H1 (cell line): ENCODE measurements at regions not wholly inside any gene's neighbourhood (a gene's known extent, or its start where the extent isn't known, plus 50 kb on each side); places are given as distances from the start of the nearest gene placed in this dataset.

Experiments
- CTCF ChIA-PET: fragments of 300-600 bp; sonication (Branson Sonifier 250); formaldehyde crosslinking; loops from one replicate; lab custom pipeline; 2021; ENCODE audit not compliant: partially characterized antibody; lab: Charles Lee
- POLR2A ChIA-PET: fragments of 300-600 bp; sonication (Branson Sonifier 250); formaldehyde crosslinking; loops from one replicate; lab custom pipeline; 2021; ENCODE audit warnings: inconsistent platforms; ENCODE audit not compliant: partially characterized antibody; lab: Charles Lee
- DNase-seq, 2 experiments: peaks; one replicate each; pipeline versions ENCODE4 v3.0.0 to v3.0.0-alpha.2; 2010 to 2022; ENCODE audit warnings: low spot score in 2 of 2, low read depth in 1 of 2, mixed read lengths in 1 of 2
- FAIRE-seq: peaks from 2 replicates; lab custom pipeline; 2011; peaks lifted over from hg19 to GRCh38; lab: Jason Lieb, UNC
- H2AFZ ChIP-seq: 2 replicates; pipeline ENCODE4 v1.8.1; 2012; ENCODE audit warnings: low read length, inconsistent platforms
- H2AK5ac ChIP-seq: 2 replicates; pipeline ENCODE4 v1.6.1; 2013; ENCODE audit warnings: low read depth, low read length
- H2BK120ac ChIP-seq: replicated peaks from 2 replicates; pipeline ENCODE3; 2013; ENCODE audit warnings: low read depth, low read length, inconsistent platforms
- H2BK12ac ChIP-seq: 2 replicates; pipeline ENCODE4 v1.6.1; 2013; ENCODE audit warnings: low read depth, low read length
- H2BK15ac ChIP-seq: 2 replicates; pipeline ENCODE4 v1.6.1; 2013; ENCODE audit warnings: low read length
- H2BK20ac ChIP-seq: 2 replicates; pipeline ENCODE4 v1.6.1; 2013; ENCODE audit warnings: low read length
- H2BK5ac ChIP-seq: 2 replicates; pipeline ENCODE4 v1.6.1; 2013; ENCODE audit warnings: low read depth, low read length
- H3K14ac ChIP-seq: 2 replicates; pipeline ENCODE4 v1.6.1; 2013; ENCODE audit warnings: inconsistent platforms; ENCODE audit not compliant: insufficient read length
- H3K18ac ChIP-seq: 2 replicates; pipeline ENCODE4 v1.6.1; 2013; ENCODE audit warnings: low read length; ENCODE audit errors: extremely low read depth
- H3K23ac ChIP-seq: 2 replicates; pipeline ENCODE4 v1.6.1; 2013; ENCODE audit warnings: inconsistent platforms; ENCODE audit not compliant: insufficient read length
- H3K23me2 ChIP-seq: 2 replicates; pipeline ENCODE4 v1.6.1; 2013; ENCODE audit warnings: low read depth, low read length
- H3K27ac ChIP-seq: 2 replicates; pipeline ENCODE4 v1.6.1; 2011; ENCODE audit warnings: low read depth, low read length, inconsistent platforms
- H3K27me3 ChIP-seq, 4 experiments: replicated peaks in 1 of 4; 1 replicate in 1 of 4; 2 replicates in 3 of 4; pipeline versions ENCODE4 v1.6.1 to v1.8.1; 2011 to 2013; ENCODE audit warnings: low read length in 3 of 4, mild to moderate bottlenecking in 3 of 4, inconsistent platforms in 2 of 4, mixed read lengths in 2 of 4, moderate library complexity in 1 of 4; ENCODE audit not compliant: control insufficient read depth in 3 of 4, insufficient read depth in 3 of 4; ENCODE audit errors: extremely low read depth in 1 of 4
- H3K36me3 ChIP-seq, 4 experiments: 2 replicates each; pipeline versions ENCODE4 v1.6.1 to v1.8.1; 2011 to 2013; ENCODE audit warnings: mild to moderate bottlenecking in 4 of 4, low read length in 3 of 4, moderate library complexity in 2 of 4, control low read depth in 1 of 4, inconsistent platforms in 1 of 4; ENCODE audit not compliant: insufficient read depth in 4 of 4, control insufficient read depth in 2 of 4
- H3K4ac ChIP-seq: replicated peaks from 2 replicates; pipeline ENCODE3; 2013; ENCODE audit warnings: low read length, low read depth, mixed read lengths, inconsistent platforms; ENCODE audit not compliant: insufficient read length
- H3K4me1 ChIP-seq, 4 experiments: replicated peaks in 1 of 4; 1 replicate in 1 of 4; 2 replicates in 3 of 4; pipeline versions ENCODE4 v1.6.1 to v1.8.1; 2011 to 2013; ENCODE audit warnings: low read length in 3 of 4, inconsistent platforms in 2 of 4, mixed read lengths in 1 of 4; ENCODE audit not compliant: insufficient read depth in 4 of 4, control insufficient read depth in 3 of 4
- H3K4me2 ChIP-seq, 2 experiments: 2 replicates each; pipeline versions ENCODE4 v1.6.1 to v1.8.1; 2011 to 2013; ENCODE audit warnings: low read depth in 2 of 2, low read length in 2 of 2, control low read depth in 1 of 2, inconsistent platforms in 1 of 2, mild to moderate bottlenecking in 1 of 2; ENCODE audit not compliant: insufficient read depth in 1 of 2
- H3K4me3 ChIP-seq, 4 experiments: fragments of 200-600, 300-600 bp in 1 of 4; sonication (generic), shearing (Covaris generic), sonication (Bioruptor Twin) in 1 of 4; 2 replicates each; pipeline versions ENCODE4 v1.5.1 to v1.8.1; 2011 to 2016; ENCODE audit warnings: low read length in 4 of 4, low read depth in 3 of 4, control low read depth in 2 of 4, inconsistent platforms in 2 of 4, mild to moderate bottlenecking in 2 of 4, mixed read lengths in 1 of 4, moderate library complexity in 1 of 4; ENCODE audit not compliant: insufficient read depth in 2 of 4; ENCODE audit errors: extremely low read depth in 1 of 4
- H3K56ac ChIP-seq: replicated peaks from 2 replicates; pipeline ENCODE3; 2013; ENCODE audit warnings: low read depth, mild to moderate bottlenecking, mixed read lengths, low read length, inconsistent platforms; ENCODE audit not compliant: insufficient read length
- H3K79me1 ChIP-seq: 2 replicates; pipeline ENCODE4 v1.6.1; 2013; ENCODE audit warnings: low read depth, low read length, control low read depth
- H3K79me2 ChIP-seq, 2 experiments: 2 replicates each; pipeline versions ENCODE4 v1.6.1 to v1.8.1; 2012 to 2013; ENCODE audit warnings: low read length in 2 of 2, mild to moderate bottlenecking in 2 of 2, inconsistent platforms in 1 of 2; ENCODE audit not compliant: insufficient read depth in 2 of 2, control insufficient read depth in 1 of 2
- H3K9ac ChIP-seq, 4 experiments: replicated peaks in 1 of 4; 1 replicate in 1 of 4; 2 replicates in 3 of 4; pipeline versions ENCODE4 v1.6.1 to v1.8.1; 2011 to 2013; ENCODE audit warnings: low read depth in 3 of 4, low read length in 3 of 4, control low read depth in 2 of 4, mild to moderate bottlenecking in 2 of 4, moderate library complexity in 2 of 4, inconsistent platforms in 1 of 4; ENCODE audit errors: extremely low read depth in 1 of 4
- H3K9me3 ChIP-seq, 2 experiments: 2 replicates each; pipeline versions ENCODE4 v1.6.1 to v1.8.1; 2012 to 2013; ENCODE audit warnings: mild to moderate bottlenecking in 2 of 2, moderate library complexity in 2 of 2, control low read depth in 1 of 2, inconsistent platforms in 1 of 2, low read depth in 1 of 2, low read length in 1 of 2, mixed read lengths in 1 of 2; ENCODE audit not compliant: insufficient read depth in 2 of 2
- H4K20me1 ChIP-seq, 2 experiments: replicated peaks in 1 of 2; 2 replicates each; pipeline versions ENCODE3 to v1.8.1; 2011 to 2013; ENCODE audit warnings: inconsistent platforms in 2 of 2, low read length in 2 of 2, mild to moderate bottlenecking in 1 of 2; ENCODE audit not compliant: insufficient read depth in 2 of 2, control insufficient read depth in 1 of 2
- H4K5ac ChIP-seq: 2 replicates; pipeline ENCODE4 v1.6.1; 2013; ENCODE audit warnings: low read length, low read depth, mixed read lengths, inconsistent platforms; ENCODE audit not compliant: insufficient read length
- H4K8ac ChIP-seq: 2 replicates; pipeline ENCODE4 v1.8.0; 2013; ENCODE audit warnings: mild to moderate bottlenecking, moderate library complexity, low read length, inconsistent platforms; ENCODE audit not compliant: insufficient read depth; ENCODE audit errors: extremely low read depth
- H4K91ac ChIP-seq: replicated peaks from 2 replicates; pipeline ENCODE3; 2013; ENCODE audit warnings: low read length, mixed read lengths, inconsistent platforms; ENCODE audit not compliant: insufficient read length
- ASH2L ChIP-seq: fragments of 200-600, 300-600 bp; sonication (generic); IDR thresholded peaks from one replicate; pipeline ENCODE4 v1.7.1; 2017; ENCODE audit warnings: low read length
- BCL11A ChIP-seq, 2 experiments: IDR thresholded peaks; one replicate each; pipeline ENCODE4 v1.6.1; 2011; ENCODE audit warnings: low read depth in 2 of 2, low read length in 2 of 2, mild to moderate bottlenecking in 2 of 2
- BRCA1 ChIP-seq: IDR thresholded peaks from 2 replicates; pipeline ENCODE4 v1.6.1; 2012; ENCODE audit warnings: low read depth, low read length, improper control_type of control experiment
- CBX8 ChIP-seq: fragments of 300-800, 300-1000 bp; sonication (generic); IDR thresholded peaks from 2 replicates; pipeline ENCODE4 v1.7.1; 2016; ENCODE audit warnings: low read depth, low read length, borderline replicate concordance
- EP300 ChIP-seq, 2 experiments: IDR thresholded peaks; 1 replicate in 1 of 2; 2 replicates in 1 of 2; pipeline ENCODE4 v1.6.1; 2011 to 2012; ENCODE audit warnings: low read depth in 2 of 2, low read length in 2 of 2, mild to moderate bottlenecking in 2 of 2, borderline replicate concordance in 1 of 2, inconsistent platforms in 1 of 2, moderate library complexity in 1 of 2
- FOSL1 ChIP-seq: IDR thresholded peaks from 2 replicates; pipeline ENCODE4 v1.6.1; 2011; ENCODE audit warnings: mild to moderate bottlenecking, low read depth, low read length, moderate library complexity; ENCODE audit not compliant: insufficient read depth
- GABPA ChIP-seq: IDR thresholded peaks from 2 replicates; pipeline ENCODE4 v1.6.1; 2011; ENCODE audit warnings: mild to moderate bottlenecking, low read length, moderate library complexity, borderline replicate concordance; ENCODE audit not compliant: insufficient read depth
- GTF2F1 ChIP-seq: IDR thresholded peaks from 2 replicates; pipeline ENCODE4 v1.6.1; 2012; ENCODE audit warnings: low read depth, low read length, improper control_type of control experiment, borderline replicate concordance
- KDM5A ChIP-seq: fragments of 200-600 bp; IDR thresholded peaks from 2 replicates; pipeline ENCODE4 v1.7.1; 2012; ENCODE audit warnings: mild to moderate bottlenecking, low read length, inconsistent platforms, mixed read lengths
- MAX ChIP-seq: IDR thresholded peaks from 2 replicates; pipeline ENCODE4 v1.6.1; 2012; ENCODE audit warnings: inconsistent platforms
- POLR2A ChIP-seq, 2 experiments: IDR thresholded peaks; 1 replicate in 1 of 2; 2 replicates in 1 of 2; pipeline ENCODE4 v1.6.1; 2011; ENCODE audit warnings: low read depth in 2 of 2, low read length in 2 of 2, mild to moderate bottlenecking in 2 of 2; ENCODE audit errors: control extremely low read depth in 1 of 2
- RAD21 ChIP-seq, 2 experiments: IDR thresholded peaks in 1 of 2; conservative IDR thresholded peaks in 1 of 2; 2 replicates each; pipeline ENCODE4 v1.6.1; 2011; ENCODE audit warnings: low read depth in 2 of 2, low read length in 2 of 2, improper control_type of control experiment in 1 of 2, inconsistent platforms in 1 of 2, mild to moderate bottlenecking in 1 of 2, moderate library complexity in 1 of 2
- SP2 ChIP-seq: IDR thresholded peaks from 2 replicates; pipeline ENCODE4 v1.6.1; 2012; ENCODE audit warnings: mild to moderate bottlenecking, low read length, inconsistent platforms
- TBP ChIP-seq: IDR thresholded peaks from 2 replicates; pipeline ENCODE4 v1.6.1; 2011; ENCODE audit warnings: low read depth, low read length, improper control_type of control experiment
- WGBS, 2 experiments: shearing (Covaris generic) in 1 of 2; methylation state at CpG; one replicate each; pipeline versions ENCODE4 v1.1.6 to v1.1.7; 2013 to 2015; ENCODE audit warnings: low lambda C conversion rate in 2 of 2, mixed read lengths in 2 of 2, inconsistent platforms in 1 of 2, low coverage in 1 of 2, missing lambda C conversion rate in 1 of 2; ENCODE audit not compliant: insufficient replicate concordance in 2 of 2, insufficient coverage in 1 of 2, insufficient read length in 1 of 2; ENCODE audit errors: extremely low coverage in 1 of 2, missing lambda C conversion rate in 1 of 2; 5-methylcytosine and 5-hydroxymethylcytosine counted together

- no peak overlapping the region for H2BK20ac ChIP-seq
- H2AFZ ChIP-seq, result no peak overlapping the region
- peaks cover 0 to 4% (median 0%) of the 10 kb centered on the region in 4 experiments; a peak in 2 of 7 replicates for H3K4me1 ChIP-seq
- H4K5ac ChIP-seq, result no peak overlapping the region
- no peaks in the 10 kb centered on the region for H3K79me1 ChIP-seq
- no peaks in the 10 kb centered on the region for H4K20me1 ChIP-seq
- no peak overlapping the region for H2AK5ac ChIP-seq
- FAIRE-seq, result no peak
- no peak overlapping the region for H3K27ac ChIP-seq
- no peak for DNase-seq
- peaks cover 0 to 1% (median 0%) of the 10 kb centered on the region in 4 experiments; a peak in 2 of 7 replicates for H3K27me3 ChIP-seq
- no peak overlapping the region for H2BK15ac ChIP-seq
- H4K8ac ChIP-seq, result no peak overlapping the region
- H3K4ac ChIP-seq, result no peak overlapping the region
- H4K91ac ChIP-seq, result no peak overlapping the region
- H2BK12ac ChIP-seq, result no peak overlapping the region
- H3K23me2 ChIP-seq, result no peaks in the 10 kb centered on the region
- H3K36me3 ChIP-seq, result no peaks in the 10 kb centered on the region
- POLR2A ChIA-PET, result no interaction called here
- no peak overlapping the region for H3K9ac ChIP-seq
- H2BK5ac ChIP-seq, result no peak overlapping the region
- H3K23ac ChIP-seq, result no peak overlapping the region
- H3K4me2 ChIP-seq, result no peak overlapping the region
- no peaks in the 10 kb centered on the region for H3K79me2 ChIP-seq
- H3K56ac ChIP-seq, result no peak overlapping the region
- WGBS, 2 experiments, result 80% methylated on average over 5 of the region's 5 CpGs; no CpG with 5 or more reads in 1 of the 2 experiments
- no peak overlapping the region for H3K4me3 ChIP-seq
- no peak overlapping the region for H2BK120ac ChIP-seq
- CTCF ChIA-PET, result no interaction called here
- H3K18ac ChIP-seq, result no peak overlapping the region
- H3K14ac ChIP-seq, result no peak overlapping the region
- no peaks in the 10 kb centered on the region for H3K9me3 ChIP-seq
- TF ChIP-seq FOSL1 (no peak), EP300 (IDR thresholded peaks at IDR 0.05; ENCODE audit: borderline replicate concordance in 1 of 2, low read depth in 2 of 2, low read length in 2 of 2) (no peak), GTF2F1 (no peak), CBX8 (no peak), BRCA1 (no peak), GABPA (no peak), TBP (no peak), MAX (no peak), ASH2L (no peak), SP2 (no peak), BCL11A (IDR thresholded peaks at IDR 0.05; ENCODE audit: low read depth in 2 of 2, low read length in 2 of 2) (no peak), POLR2A (IDR thresholded peaks at IDR 0.05; ENCODE audit: control extremely low read depth in 1 of 2, low read depth in 2 of 2, low read length in 2 of 2) (no peak), RAD21 (IDR thresholded peaks at IDR 0.05 in 1 of 2, conservative IDR thresholded peaks at IDR 0.05 in 1 of 2; ENCODE audit: low read depth in 2 of 2, low read length in 2 of 2) (no peak), KDM5A (no peak)
Observed at GRCh38 chr13:39149896-39150295, 111.6 kb downstream of the NHLRC3 start.
